HEK293 (cell line): ENCODE measurements at regions not wholly inside any gene's neighbourhood (a gene's known extent, or its start where the extent isn't known, plus 50 kb on each side); places are given as distances from the start of the nearest gene placed in this dataset.

ENCODE experiments used
- CTCF ChIP-seq: fragments of 450-650 bp; formaldehyde crosslinking; IDR thresholded peaks from 2 replicates; pipeline ENCODE4 v1.5.1; 2016; ENCODE audit warnings: missing biosample characterization, missing genetic modification characterization
- KLF16 ChIP-seq: fragments of 450-650 bp; formaldehyde crosslinking; IDR thresholded peaks from 2 replicates; pipeline ENCODE4 v1.5.1; 2017; ENCODE audit warnings: missing biosample characterization, missing genetic modification characterization
- ZNF24 ChIP-seq: fragments of 450-650 bp; formaldehyde crosslinking; IDR thresholded peaks from 2 replicates; pipeline ENCODE4 v1.5.1; 2016; ENCODE audit warnings: missing biosample characterization, missing genetic modification characterization
- ZNF354C ChIP-seq: fragments of 450-650 bp; formaldehyde crosslinking; IDR thresholded peaks from 2 replicates; pipeline ENCODE4 v1.5.1; 2016; ENCODE audit warnings: missing biosample characterization, missing genetic modification characterization, low read depth, borderline replicate concordance
- ZNF362 ChIP-seq: fragments of 450-650 bp; formaldehyde crosslinking; IDR thresholded peaks from 2 replicates; pipeline ENCODE4 v1.5.1; 2016; ENCODE audit warnings: missing biosample characterization, missing genetic modification characterization
- ZNF561 ChIP-seq: fragments of 450-650 bp; IDR thresholded peaks from 2 replicates; pipeline ENCODE4 v1.5.1; 2018; ENCODE audit warnings: missing biosample characterization, missing genetic modification characterization, borderline replicate concordance
- ZNF623 ChIP-seq: fragments of 450-650 bp; formaldehyde crosslinking; IDR thresholded peaks from 2 replicates; pipeline ENCODE4 v1.5.1; 2016; ENCODE audit warnings: missing biosample characterization, missing genetic modification characterization
- ZNF747 ChIP-seq: fragments of 450-650 bp; formaldehyde crosslinking; IDR thresholded peaks from 2 replicates; pipeline ENCODE4 v1.5.1; 2016; ENCODE audit warnings: missing biosample characterization, missing genetic modification characterization
- ZNF791 ChIP-seq: fragments of 450-650 bp; formaldehyde crosslinking; IDR thresholded peaks from 2 replicates; pipeline ENCODE4 v1.5.1; 2016; ENCODE audit warnings: missing biosample characterization, missing genetic modification characterization

- TF ChIP-seq CTCF (tag by site-specific recombination) (no peak), ZNF623 (tag by site-specific recombination) (no peak), ZNF24 (tag by site-specific recombination) (no peak), ZNF747 (tag by site-specific recombination) (no peak), ZNF354C (tag by site-specific recombination) (no peak), ZNF362 (tag by site-specific recombination) (no peak), KLF16 (tag by site-specific recombination) (no peak), ZNF791 (no peak), ZNF561 (tag by site-specific recombination) (no peak)
Observed at GRCh38 chr9:16312962-16313546, 557.4 kb downstream of the BNC2 start.
